NCI-H345 treated with DMSO at 0.1 percent for 48 hours (cell line): ENCODE measurements at regions not wholly inside any gene's neighbourhood (a gene's known extent, or its start where the extent isn't known, plus 50 kb on each side); places are given as distances from the start of the nearest gene placed in this dataset.

Source experiments
- DNase-seq: peaks from one replicate; lab custom pipeline; 2025; ENCODE audit not compliant: unreplicated experiment; lab: John Stamatoyannopoulos, UW

DNA sequence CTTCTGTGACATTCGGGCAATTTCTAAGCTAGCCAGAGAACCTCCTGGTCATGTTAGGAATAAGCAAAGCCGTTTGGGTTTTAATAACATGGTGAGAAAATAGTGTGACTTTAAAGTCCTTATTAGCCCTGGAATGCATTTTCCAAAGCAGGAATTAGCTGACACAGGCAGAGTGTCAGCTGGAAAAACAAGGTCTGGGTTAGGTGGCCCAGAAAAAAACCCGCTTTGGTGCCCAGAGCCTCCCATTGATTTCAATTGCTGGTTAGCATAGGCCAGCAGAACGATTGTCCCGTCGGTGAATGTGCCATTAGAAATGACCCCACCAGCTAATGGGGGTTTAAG is 62.1 kb upstream of the CPEB4 start:
- DNase-seq, result no peak

DNA sequence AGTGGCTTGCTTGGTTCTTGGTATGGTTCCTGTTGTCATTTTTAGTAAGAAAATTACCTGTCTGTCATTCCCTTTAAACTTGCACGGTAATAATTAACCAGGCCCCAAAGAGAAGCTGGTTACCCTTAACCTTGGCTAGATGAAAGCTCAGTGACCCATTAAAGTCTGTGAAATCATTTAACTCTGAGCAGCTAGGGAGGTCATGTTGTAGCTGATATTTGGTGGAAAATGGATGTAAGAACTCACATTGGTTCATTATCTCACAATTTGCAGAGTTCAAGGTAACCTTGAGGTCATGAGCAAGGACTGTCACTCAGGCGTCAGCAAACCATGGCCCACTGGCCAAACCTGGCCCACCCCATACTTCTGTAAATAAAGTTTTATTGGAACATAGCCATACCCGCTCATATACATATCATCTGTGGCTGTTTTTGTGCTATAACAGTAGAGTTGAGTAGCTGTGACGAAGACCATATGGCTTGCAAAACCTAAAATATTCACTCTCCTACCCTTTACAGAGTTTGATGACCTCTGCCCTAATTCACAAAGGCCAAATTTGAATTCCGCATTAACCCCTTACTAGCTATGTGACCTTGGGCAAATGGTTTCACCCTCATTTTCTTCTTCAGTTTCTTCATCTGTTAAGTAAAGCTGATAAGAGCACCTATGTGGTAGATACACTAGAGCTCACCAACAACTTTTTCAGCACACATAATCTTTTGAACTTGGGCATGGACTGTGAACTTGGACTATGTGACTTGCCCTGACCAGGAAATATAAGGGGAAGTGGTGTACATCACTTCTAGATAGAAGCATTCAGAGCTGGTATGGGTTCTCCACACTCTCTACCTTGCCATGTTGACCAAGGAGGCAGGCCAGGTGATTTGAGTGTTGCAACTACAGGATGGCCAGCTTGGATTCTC is 61.5 kb upstream of the CPEB4 start:
- DNase-seq, result no peak

- DNase-seq, result no peak
Measured at GRCh38 chr5:173828952-173829351, 59.2 kb upstream of the CPEB4 start.

DNA sequence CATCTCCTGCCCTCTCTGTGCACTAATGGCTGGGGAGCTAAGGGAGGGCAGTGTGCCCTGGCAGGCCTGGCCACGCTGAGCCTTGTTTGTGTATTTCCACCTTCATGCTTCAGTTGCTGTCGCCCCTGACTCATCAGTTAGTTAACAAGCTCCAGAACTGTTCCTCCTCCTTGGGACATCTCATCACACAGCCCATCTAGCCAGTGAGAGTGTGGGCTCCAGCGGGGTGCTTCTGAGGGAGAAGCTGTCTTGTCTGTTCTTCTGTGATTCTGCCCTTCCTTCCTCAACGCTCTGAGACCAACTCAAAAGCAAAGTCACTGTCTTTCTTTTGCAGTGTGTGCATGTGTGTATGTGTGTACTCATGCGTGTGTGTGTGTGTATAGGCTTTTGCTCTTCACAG is 58.3 kb upstream of the CPEB4 start:
- DNase-seq, result no peak

DNA sequence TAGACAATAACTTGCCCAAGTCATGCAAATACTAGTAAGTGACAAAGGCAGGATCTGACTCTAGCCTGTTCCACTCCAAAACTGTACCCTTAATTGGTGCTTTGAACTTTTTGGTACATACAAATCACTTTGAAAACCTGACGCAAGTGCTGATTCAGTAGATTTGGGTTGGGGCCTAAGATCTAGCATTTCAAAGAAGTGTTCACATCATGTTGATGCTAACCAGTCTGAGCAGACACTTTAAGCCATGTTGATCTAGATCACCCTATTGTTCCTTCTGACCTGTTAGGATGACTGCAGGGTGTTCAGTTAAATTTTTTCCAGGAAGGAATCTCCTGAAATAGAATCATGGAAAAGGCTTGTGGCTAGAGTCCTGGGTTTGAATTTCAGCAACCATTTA is 57.7 kb upstream of the CPEB4 start:
- no peak for DNase-seq

- DNase-seq, result no peak
Measured at GRCh38 chr5:173831196-173831914, 56.8 kb upstream of the CPEB4 start.

DNA sequence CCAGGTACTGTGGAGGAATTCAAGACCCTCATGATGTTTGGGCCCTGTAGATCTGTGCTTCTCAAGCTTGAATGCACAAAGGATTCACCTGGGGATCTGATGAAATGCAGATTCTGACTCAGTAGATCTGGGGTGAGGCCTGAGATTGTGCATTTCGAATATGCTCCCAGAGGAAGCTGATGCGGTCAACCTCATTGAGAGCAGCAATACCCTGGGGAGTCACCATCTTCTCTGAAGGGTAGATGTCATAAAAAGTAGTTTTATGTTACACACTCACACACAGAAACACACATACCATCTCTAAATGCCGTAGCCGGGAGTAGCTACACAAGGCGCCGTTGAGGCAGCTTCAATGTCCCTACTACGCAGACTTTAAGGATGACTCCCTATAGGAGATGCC is 55.8 kb upstream of the CPEB4 start:
- no peak for DNase-seq

DNA sequence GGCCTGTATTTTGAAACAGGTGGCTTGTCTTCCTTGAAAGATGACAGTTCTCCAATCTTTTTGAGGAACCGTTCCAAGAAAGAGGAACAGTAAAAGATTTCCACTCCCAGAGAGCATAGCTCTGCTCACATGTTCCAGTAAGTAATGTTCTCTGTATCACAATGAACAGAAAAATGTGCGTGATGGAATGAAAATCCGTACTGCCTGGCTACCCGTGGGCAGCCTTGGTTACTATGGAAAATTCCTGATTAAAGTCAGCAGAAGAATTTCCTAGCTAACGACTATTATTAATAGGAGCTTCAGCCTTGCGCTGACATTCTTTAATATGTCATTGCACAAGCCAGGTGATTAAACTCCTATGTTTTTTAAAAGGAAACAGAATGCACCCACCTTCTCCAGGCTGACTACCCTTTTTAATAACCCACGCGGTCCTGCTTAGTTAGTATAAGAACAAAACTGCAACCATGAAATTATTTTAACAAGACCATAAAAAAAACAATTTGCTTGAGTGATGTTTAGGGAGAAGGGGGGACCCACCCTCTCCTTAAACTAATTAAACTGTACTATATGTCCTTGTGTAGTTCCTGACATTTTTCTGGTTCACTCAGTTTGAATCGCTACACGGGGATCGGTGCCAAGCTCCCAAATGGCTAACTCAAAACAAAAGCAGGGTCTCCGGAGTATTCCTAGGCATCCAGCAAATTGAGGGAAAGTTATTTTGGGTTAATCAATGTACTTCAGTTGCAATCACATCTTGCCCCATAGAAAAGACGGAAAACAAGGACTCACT is 54.8 kb upstream of the CPEB4 start:
- no peak for DNase-seq

DNA sequence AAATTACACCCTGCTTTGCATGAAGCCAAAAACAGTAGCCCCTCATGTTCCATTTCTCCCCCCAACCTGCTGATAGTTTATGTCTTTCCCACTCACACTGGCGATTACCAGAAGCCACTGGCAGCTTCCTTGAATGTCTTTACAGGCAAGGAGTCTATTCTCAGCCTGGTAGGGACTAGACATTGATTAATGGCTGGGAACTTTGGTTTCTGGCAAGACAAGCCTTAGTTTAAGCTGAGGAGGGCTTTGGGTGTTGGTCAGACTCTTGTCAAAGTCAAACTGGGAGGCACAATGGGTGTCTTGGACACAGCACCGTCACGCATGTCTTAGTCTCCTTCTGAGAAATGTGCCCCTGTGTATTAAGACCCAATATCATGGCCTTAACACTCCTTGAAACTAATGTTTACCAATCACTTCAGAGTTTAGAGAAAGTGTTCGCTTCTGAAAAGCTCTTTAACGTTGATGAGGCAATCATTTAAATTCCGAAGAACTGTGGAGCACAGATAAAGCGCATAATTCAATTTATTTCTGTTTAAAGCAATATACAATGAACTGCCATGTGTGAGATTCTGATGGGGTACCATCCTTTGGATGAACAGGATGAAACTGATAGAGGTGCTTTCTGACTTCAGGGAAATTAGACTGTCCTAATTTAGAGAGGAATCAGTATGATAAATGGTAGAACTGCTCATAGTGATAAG is 53.9 kb upstream of the CPEB4 start:
- DNase-seq, result no peak

GRCh38 chr5:173835131-173835530 is 53.0 kb upstream of the CPEB4 start:
- no peak for DNase-seq

DNA sequence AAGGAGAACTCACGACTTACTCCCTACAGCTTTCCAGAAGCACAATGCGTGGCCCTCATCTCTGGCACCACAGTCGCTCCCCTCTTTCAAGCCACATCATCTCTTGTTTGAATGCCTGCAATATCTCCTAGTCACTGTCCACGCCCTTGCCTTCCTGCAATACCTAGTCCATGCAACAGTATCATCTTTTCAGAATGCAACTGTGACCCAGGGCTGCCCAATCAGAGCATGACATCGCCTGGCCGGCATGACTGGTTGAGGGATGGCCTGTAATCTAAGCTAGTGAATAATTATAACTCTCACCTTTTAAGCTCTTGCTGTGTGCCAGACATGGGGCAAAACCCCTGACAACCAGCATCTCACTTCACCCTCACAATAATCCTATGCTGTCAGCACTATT is 52.5 kb upstream of the CPEB4 start:
- no peak for DNase-seq

DNA sequence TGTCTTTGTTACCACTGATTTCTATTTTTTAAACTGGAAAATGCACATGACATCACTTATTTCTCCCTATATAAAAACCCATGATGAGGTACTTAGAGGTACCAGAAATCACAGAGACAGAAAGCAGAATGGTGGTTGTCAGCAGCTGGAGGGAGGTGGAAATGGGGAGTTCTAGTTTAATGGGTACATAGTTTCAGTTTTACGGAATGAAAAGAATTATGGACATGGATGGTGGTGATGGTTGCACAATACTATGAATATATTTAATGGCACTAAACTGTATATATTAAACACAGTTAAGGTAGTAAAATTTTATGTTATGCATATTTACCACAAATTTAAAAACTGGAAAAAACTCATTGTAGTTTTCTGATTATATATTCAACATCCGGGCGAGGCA is 50.5 kb upstream of the CPEB4 start:
- DNase-seq, result no peak
